ENCODE measurements at regions not wholly inside any gene's neighbourhood (a gene's known extent, or its start where the extent isn't known, plus 50 kb on each side); places are given as distances from the start of the nearest gene placed in this dataset. TPM values are rescaled to one million over a fixed set of nuclear protein-coding genes. Genes with fewer than 3 reads are reported as not detected.

Small RNA genes lying in the stretch of these regions (small RNA-seq; reads per million reads assigned to genes)
- not detected for gene MIR5186

Data from skeletal muscle satellite cell (primary cell).